ENCODE measurements at regions not wholly inside any gene's neighbourhood (a gene's known extent, or its start where the extent isn't known, plus 50 kb on each side); places are given as distances from the start of the nearest gene placed in this dataset.
"Not testable (repeated sequence)": the region's sequence is repeated elsewhere in the genome, so short reads cannot be mapped to it uniquely, and the experiment has no call there.

DNA sequence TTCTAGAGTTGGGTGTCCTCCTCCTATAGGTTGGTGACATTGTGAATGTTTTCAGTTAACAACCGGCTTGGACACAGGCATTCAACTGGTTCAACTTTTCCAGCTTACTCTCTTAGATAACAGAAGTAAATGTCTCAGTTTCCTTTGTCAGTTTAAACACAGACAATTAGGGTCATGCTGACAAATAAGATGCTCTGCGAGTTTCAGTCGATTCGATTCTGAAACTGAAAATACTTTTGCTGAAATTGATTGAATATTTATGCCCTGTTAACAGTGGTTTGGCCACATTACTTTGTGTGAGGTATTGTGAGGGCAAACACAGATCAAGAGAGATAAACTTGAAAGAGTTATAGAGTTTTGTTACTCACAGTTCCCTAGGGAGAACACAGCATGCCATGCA is 330.5 kb upstream of the FOLH1 start:
- TF ChIP-seq, protein P1, sequence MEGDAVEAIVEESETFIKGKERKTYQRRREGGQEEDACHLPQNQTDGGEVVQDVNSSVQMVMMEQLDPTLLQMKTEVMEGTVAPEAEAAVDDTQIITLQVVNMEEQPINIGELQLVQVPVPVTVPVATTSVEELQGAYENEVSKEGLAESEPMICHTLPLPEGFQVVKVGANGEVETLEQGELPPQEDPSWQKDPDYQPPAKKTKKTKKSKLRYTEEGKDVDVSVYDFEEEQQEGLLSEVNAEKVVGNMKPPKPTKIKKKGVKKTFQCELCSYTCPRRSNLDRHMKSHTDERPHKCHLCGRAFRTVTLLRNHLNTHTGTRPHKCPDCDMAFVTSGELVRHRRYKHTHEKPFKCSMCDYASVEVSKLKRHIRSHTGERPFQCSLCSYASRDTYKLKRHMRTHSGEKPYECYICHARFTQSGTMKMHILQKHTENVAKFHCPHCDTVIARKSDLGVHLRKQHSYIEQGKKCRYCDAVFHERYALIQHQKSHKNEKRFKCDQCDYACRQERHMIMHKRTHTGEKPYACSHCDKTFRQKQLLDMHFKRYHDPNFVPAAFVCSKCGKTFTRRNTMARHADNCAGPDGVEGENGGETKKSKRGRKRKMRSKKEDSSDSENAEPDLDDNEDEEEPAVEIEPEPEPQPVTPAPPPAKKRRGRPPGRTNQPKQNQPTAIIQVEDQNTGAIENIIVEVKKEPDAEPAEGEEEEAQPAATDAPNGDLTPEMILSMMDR (conservative IDR thresholded peaks at IDR 0.05 in 1 of 2, IDR thresholded peaks at IDR 0.05 in 1 of 2; ENCODE audit: low read depth in 1 of 2, low read length in 2 of 2): not testable (repeated sequence)
- TF ChIP-seq EZH2 (IDR thresholded peaks at IDR 0.05; ENCODE audit: low read length, missing control alignments): not testable (repeated sequence)

Measured in fibroblast of lung (primary cell).